Natural killer cell (primary cell): ENCODE measurements at regions not wholly inside any gene's neighbourhood (a gene's known extent, or its start where the extent isn't known, plus 50 kb on each side); places are given as distances from the start of the nearest gene placed in this dataset.

Experiments used
- ATAC-seq, 3 donors: fragments of 150-1000 bp in 2 of 3; fragments of 200-7000 bp in 1 of 3; cut with Tn5 transposase; 1 replicate in 1 of 3; 2 replicates in 2 of 3; pipeline ENCODE4 v1.10.0; 2021; ENCODE audit warnings: mild to moderate bottlenecking in 2 of 3, moderate library complexity in 2 of 3
- DNase-seq, 2 donors: peaks; one replicate each; pipeline versions ENCODE4 v3.0.0 to v3.0.0-alpha.2; 2013 to 2021; ENCODE audit warnings: mixed read lengths in 1 of 2
- H3K27ac ChIP-seq: one replicate; pipeline ENCODE4 v1.5.1; 2013; ENCODE audit warnings: mild to moderate bottlenecking, low read length
- H3K27me3 ChIP-seq: one replicate; pipeline ENCODE4 v1.6.1; 2013; ENCODE audit warnings: low read length; ENCODE audit not compliant: control insufficient read depth, insufficient read depth
- H3K36me3 ChIP-seq: one replicate; pipeline ENCODE4 v1.6.1; 2013; ENCODE audit warnings: low read length; ENCODE audit not compliant: control insufficient read depth, insufficient read depth
- H3K4me1 ChIP-seq: one replicate; pipeline ENCODE4 v1.6.1; 2013; ENCODE audit warnings: low read length; ENCODE audit not compliant: control insufficient read depth, insufficient read depth
- H3K4me3 ChIP-seq: one replicate; pipeline ENCODE4 v1.5.1; 2013; ENCODE audit warnings: low read length
- H3K9me3 ChIP-seq: one replicate; pipeline ENCODE4 v1.6.1; 2013; ENCODE audit warnings: low read length; ENCODE audit not compliant: control insufficient read depth, insufficient read depth
- H3K27ac Mint-ChIP-seq, 2 donors: one replicate each; pipeline ENCODE4 v1.8.0; 2022; ENCODE audit warnings: mild to moderate bottlenecking in 2 of 2, mixed read lengths in 2 of 2, moderate library complexity in 1 of 2
- H3K27me3 Mint-ChIP-seq, 2 donors: one replicate each; pipeline ENCODE4 v1.8.0; 2022; ENCODE audit warnings: low read depth in 2 of 2, mixed read lengths in 2 of 2
- H3K36me3 Mint-ChIP-seq: one replicate; pipeline ENCODE4 v1.8.0; 2022; ENCODE audit warnings: mixed read lengths
- H3K4me1 Mint-ChIP-seq, 2 donors: one replicate each; pipeline ENCODE4 v1.8.0; 2022; ENCODE audit warnings: mixed read lengths in 2 of 2
- H3K4me3 Mint-ChIP-seq: one replicate; pipeline ENCODE4 v1.8.0; 2022; ENCODE audit warnings: mild to moderate bottlenecking, moderate library complexity, mixed read lengths
- H3K9me3 Mint-ChIP-seq, 2 donors: one replicate each; pipeline ENCODE4 v1.8.0; 2022; ENCODE audit warnings: mixed read lengths in 2 of 2
- WGBS: methylation state at CpG from one replicate; pipeline ENCODE4 v1.1.7; 2013; ENCODE audit warnings: missing lambda C conversion rate; ENCODE audit not compliant: insufficient coverage; 5-methylcytosine and 5-hydroxymethylcytosine counted together
- intact Hi-C: fragments of 100-400 bp; cut with micrococcal nuclease; formaldehyde crosslinking; loops from one replicate; pipeline ENCODE4 v1.14.2; 2022
- TF ChIP-seq, protein P1 (sequence below): fragments of 200-600 bp; IDR thresholded peaks from one replicate; pipeline ENCODE4 v1.8.0; 2022; ENCODE audit warnings: antibody characterized with exemption

DNA sequence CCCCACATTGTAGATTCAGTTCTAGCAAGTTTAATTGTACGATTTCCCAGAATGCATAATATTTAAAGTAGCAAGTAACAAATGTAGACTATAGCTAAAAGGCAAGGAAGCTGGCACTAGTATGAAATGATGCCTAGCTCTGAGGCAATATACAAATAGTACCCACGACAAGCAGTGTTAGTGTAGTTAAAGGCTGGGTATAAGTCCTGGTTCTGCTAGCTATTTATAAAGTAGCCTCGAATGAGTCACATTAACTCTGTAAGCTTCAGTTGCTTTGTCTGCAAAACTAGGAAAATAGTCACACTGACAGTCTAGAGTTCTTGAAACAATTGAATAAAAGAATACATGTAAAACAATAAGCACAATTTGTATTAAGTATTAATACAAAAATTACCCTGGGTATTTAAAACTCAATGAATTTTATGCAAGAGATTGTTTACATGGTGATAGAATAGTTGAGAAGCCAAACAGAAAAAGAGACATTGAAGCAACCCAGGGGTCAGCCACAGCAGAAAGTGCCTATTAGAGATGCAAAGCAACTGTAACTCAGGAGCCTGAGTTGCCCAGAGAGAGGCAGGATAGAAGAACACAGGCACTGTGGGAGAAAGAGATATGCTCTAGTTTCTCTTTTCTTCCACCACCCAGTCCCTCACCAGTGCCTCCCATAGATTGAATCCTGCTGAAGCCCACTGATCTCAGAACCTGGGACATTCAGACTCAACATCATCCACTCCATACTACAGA is 949.0 kb downstream of the C4orf33 start:
- no peak overlapping the region for H3K27ac ChIP-seq

DNA sequence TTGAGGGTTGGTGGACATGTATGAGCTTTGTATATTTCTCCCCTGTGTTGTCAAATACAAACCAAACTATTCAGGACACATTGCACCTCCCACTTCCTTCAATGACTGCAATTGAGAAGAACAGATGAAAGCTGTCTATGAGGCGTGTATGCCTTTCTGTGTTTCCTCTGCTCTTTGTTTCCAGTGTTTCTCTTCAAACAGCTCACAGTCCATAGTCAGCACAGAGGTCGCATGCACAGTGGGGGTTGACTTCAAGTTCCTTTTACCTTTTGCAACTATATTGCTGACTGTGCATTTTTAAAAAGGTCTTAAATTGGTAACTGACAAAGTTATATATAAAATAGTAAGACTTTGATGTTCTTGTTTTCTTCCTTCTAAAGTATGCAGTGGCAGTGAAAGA is 957.8 kb downstream of the C4orf33 start:
- 42% methylated on average over 2 of the region's 2 CpGs for WGBS
- intact Hi-C loops = no loop called here
- Histone ChIP-seq H3K4me3 (no peak overlapping the region), H3K27me3 (no peaks in the 10 kb centered on the region), H3K9me3 (peaks cover 5% of the 10 kb centered on the region), H3K36me3 (no peaks in the 10 kb centered on the region), H3K4me1 (no peaks in the 10 kb centered on the region), H3K27ac (no peak overlapping the region)
- Mint-ChIP-seq H3K4me1 (no peaks in the 10 kb centered on the region), H3K27ac (no peak overlapping the region), H3K9me3 (peaks cover 9 to 16% of the 10 kb centered on the region in 2 donors), H3K27me3 (no peaks in the 10 kb centered on the region), H3K4me3 (no peak overlapping the region), H3K36me3 (no peaks in the 10 kb centered on the region)
- TF ChIP-seq, protein P1, sequence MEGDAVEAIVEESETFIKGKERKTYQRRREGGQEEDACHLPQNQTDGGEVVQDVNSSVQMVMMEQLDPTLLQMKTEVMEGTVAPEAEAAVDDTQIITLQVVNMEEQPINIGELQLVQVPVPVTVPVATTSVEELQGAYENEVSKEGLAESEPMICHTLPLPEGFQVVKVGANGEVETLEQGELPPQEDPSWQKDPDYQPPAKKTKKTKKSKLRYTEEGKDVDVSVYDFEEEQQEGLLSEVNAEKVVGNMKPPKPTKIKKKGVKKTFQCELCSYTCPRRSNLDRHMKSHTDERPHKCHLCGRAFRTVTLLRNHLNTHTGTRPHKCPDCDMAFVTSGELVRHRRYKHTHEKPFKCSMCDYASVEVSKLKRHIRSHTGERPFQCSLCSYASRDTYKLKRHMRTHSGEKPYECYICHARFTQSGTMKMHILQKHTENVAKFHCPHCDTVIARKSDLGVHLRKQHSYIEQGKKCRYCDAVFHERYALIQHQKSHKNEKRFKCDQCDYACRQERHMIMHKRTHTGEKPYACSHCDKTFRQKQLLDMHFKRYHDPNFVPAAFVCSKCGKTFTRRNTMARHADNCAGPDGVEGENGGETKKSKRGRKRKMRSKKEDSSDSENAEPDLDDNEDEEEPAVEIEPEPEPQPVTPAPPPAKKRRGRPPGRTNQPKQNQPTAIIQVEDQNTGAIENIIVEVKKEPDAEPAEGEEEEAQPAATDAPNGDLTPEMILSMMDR = no peak
- DNase-seq = no peak
- ATAC-seq = no peak

More for the DNA sequence above, 949.0 kb downstream of the C4orf33 start:
- TF ChIP-seq, protein P1 = no peak
- H3K4me1 ChIP-seq = no peaks in the 10 kb centered on the region
- no peaks in the 10 kb centered on the region for H3K4me1 Mint-ChIP-seq
- H3K4me3 ChIP-seq = no peak overlapping the region
- no peaks in the 10 kb centered on the region for H3K36me3 ChIP-seq
- no peaks in the 10 kb centered on the region for H3K27me3 ChIP-seq
- no peaks in the 10 kb centered on the region for H3K36me3 Mint-ChIP-seq
- WGBS = 89% methylated on average over 3 of the region's 3 CpGs
- ATAC-seq = no peak
- H3K27me3 Mint-ChIP-seq = no peaks in the 10 kb centered on the region
- no peak overlapping the region for H3K27ac Mint-ChIP-seq
- peaks cover 4 to 10% of the 10 kb centered on the region in 2 donors for H3K9me3 Mint-ChIP-seq
- no peaks in the 10 kb centered on the region for H3K9me3 ChIP-seq
- H3K4me3 Mint-ChIP-seq = no peak overlapping the region
- DNase-seq = no peak
- intact Hi-C loops = no loop called here

DNA sequence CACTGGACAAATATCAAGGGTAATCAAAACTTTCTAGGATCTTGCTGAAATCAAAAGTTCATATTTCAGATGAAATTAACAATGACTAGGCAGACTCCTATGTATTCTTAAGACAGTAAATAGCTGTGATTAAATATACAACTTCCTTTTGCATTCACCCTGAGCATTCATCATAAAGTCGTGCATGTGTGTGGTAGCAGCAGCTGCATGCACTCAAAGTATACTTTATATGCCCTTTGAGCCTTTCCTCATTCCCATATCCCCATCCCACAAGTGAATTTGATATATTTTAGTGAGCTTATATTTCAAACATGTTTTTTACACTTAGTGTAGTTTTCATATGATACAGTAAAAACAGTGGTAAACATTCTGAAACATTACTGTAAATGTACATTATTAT is 959.0 kb downstream of the C4orf33 start:
- Mint-ChIP-seq H3K4me3 (no peak overlapping the region), H3K27me3 (no peaks in the 10 kb centered on the region), H3K27ac (no peak overlapping the region), H3K9me3 (peaks cover 9 to 13% of the 10 kb centered on the region in 2 donors), H3K36me3 (no peaks in the 10 kb centered on the region), H3K4me1 (no peaks in the 10 kb centered on the region)
- Histone ChIP-seq H3K36me3 (no peaks in the 10 kb centered on the region), H3K9me3 (peaks cover 5% of the 10 kb centered on the region), H3K27me3 (no peaks in the 10 kb centered on the region), H3K27ac (no peak overlapping the region), H3K4me1 (no peaks in the 10 kb centered on the region), H3K4me3 (no peak overlapping the region)
- 100% methylated on average over 1 of the region's 1 CpG for WGBS
- TF ChIP-seq, protein P1 = no peak
- DNase-seq (no peak), ATAC-seq (no peak)
- intact Hi-C loops = no loop called here

DNA sequence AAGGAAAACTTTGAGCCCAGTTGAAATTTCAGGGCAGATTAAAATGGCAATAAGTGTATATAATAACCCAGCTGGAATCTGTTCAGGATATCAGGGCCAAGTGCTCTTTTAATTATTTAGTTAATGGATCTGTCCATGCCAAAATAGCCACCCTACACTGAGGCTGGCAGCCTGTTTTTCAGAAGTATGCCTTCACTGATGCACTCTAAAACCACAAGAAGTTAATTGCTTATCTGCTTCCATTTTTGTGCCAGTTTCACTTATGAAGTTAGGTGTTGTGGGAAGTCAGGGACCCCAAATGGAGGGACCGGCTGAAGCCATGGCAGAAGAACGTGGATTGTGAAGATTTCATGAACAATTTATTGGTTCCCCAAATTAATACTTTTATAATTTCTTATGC is 960.3 kb downstream of the C4orf33 start:
- Histone ChIP-seq H3K4me1 (no peaks in the 10 kb centered on the region), H3K27me3 (no peaks in the 10 kb centered on the region), H3K9me3 (peaks cover 5% of the 10 kb centered on the region), H3K4me3 (no peak overlapping the region), H3K27ac (no peak overlapping the region), H3K36me3 (no peaks in the 10 kb centered on the region)
- Mint-ChIP-seq H3K9me3 (peaks cover 7 to 16% of the 10 kb centered on the region in 2 donors), H3K27ac (no peak overlapping the region), H3K36me3 (no peaks in the 10 kb centered on the region), H3K4me3 (no peak overlapping the region), H3K4me1 (no peaks in the 10 kb centered on the region), H3K27me3 (no peaks in the 10 kb centered on the region)
- ATAC-seq (no peak), DNase-seq (no peak)
- TF ChIP-seq, protein P1 = no peak
- intact Hi-C loops = no loop called here
- 100% methylated on average over 1 of the region's 2 CpGs for WGBS
